Astrocyte (in vitro differentiated cells and primary cell): ENCODE measurements at regions not wholly inside any gene's neighbourhood (a gene's known extent, or its start where the extent isn't known, plus 50 kb on each side); places are given as distances from the start of the nearest gene placed in this dataset.

Experiments used
- DNase-seq: peaks from one replicate; pipeline ENCODE4 v3.0.0-alpha.2; 2010; ENCODE audit warnings: low read depth
- FAIRE-seq: peaks from 2 replicates; lab custom pipeline; 2011; peaks lifted over from hg19 to GRCh38; lab: Jason Lieb, UNC
- H2AFZ ChIP-seq: 2 replicates; pipeline ENCODE4 v1.6.0; 2012; ENCODE audit warnings: low read depth, low read length, inconsistent platforms
- H3K27ac ChIP-seq: 2 replicates; pipeline ENCODE4 v1.5.1; 2011; ENCODE audit warnings: low read depth, low read length, inconsistent platforms
- H3K27me3 ChIP-seq: 2 replicates; pipeline ENCODE4 v1.6.0; 2011; ENCODE audit warnings: low read length, inconsistent platforms; ENCODE audit not compliant: insufficient read depth
- H3K36me3 ChIP-seq: 2 replicates; pipeline ENCODE4 v1.5.1; 2011; ENCODE audit warnings: low read length, inconsistent platforms; ENCODE audit not compliant: insufficient read depth
- H3K4me1 ChIP-seq: 2 replicates; pipeline ENCODE4 v1.5.1; 2011; ENCODE audit warnings: low read length, inconsistent platforms; ENCODE audit not compliant: insufficient read depth
- H3K4me2 ChIP-seq: 2 replicates; pipeline ENCODE4 v1.6.0; 2012; ENCODE audit warnings: low read length, inconsistent platforms
- H3K4me3 ChIP-seq: 2 replicates; pipeline ENCODE4 v1.5.1; 2011; ENCODE audit warnings: low read depth, mild to moderate bottlenecking, low read length, inconsistent platforms; ENCODE audit not compliant: insufficient read depth
- H3K79me2 ChIP-seq: 2 replicates; pipeline ENCODE4 v1.6.0; 2012; ENCODE audit warnings: mild to moderate bottlenecking, low read length, inconsistent platforms; ENCODE audit not compliant: insufficient read depth
- H3K9ac ChIP-seq: 2 replicates; pipeline ENCODE4 v1.6.0; 2012; ENCODE audit warnings: mild to moderate bottlenecking, low read length, inconsistent platforms
- H3K9me3 ChIP-seq: 2 replicates; pipeline ENCODE4 v1.5.1; 2012; ENCODE audit warnings: low read depth, mild to moderate bottlenecking, low read length, inconsistent platforms; ENCODE audit not compliant: insufficient read depth
- H4K20me1 ChIP-seq: 2 replicates; pipeline ENCODE4 v1.6.0; 2012; ENCODE audit warnings: low read length, inconsistent platforms; ENCODE audit not compliant: insufficient read depth
- H3K27ac Mint-ChIP-seq: one replicate; pipeline ENCODE4 v1.8.0; 2021; ENCODE audit warnings: mild to moderate bottlenecking, mixed read lengths; ENCODE audit not compliant: unreplicated experiment
- H3K27me3 Mint-ChIP-seq: one replicate; pipeline ENCODE4 v1.8.0; 2021; ENCODE audit warnings: low read depth, mixed read lengths; ENCODE audit not compliant: unreplicated experiment
- H3K36me3 Mint-ChIP-seq: one replicate; pipeline ENCODE4 v1.8.0; 2021; ENCODE audit warnings: low read depth, mixed read lengths; ENCODE audit not compliant: unreplicated experiment
- H3K4me1 Mint-ChIP-seq: one replicate; pipeline ENCODE4 v1.8.0; 2021; ENCODE audit warnings: low read depth, mixed read lengths; ENCODE audit not compliant: unreplicated experiment
- H3K4me3 Mint-ChIP-seq: one replicate; pipeline ENCODE4 v1.8.0; 2021; ENCODE audit warnings: mild to moderate bottlenecking, moderate library complexity, mixed read lengths; ENCODE audit not compliant: unreplicated experiment
- H3K9me3 Mint-ChIP-seq: one replicate; pipeline ENCODE4 v1.8.0; 2021; ENCODE audit warnings: mild to moderate bottlenecking, mixed read lengths; ENCODE audit not compliant: unreplicated experiment
- EZH2 ChIP-seq: IDR thresholded peaks from 2 replicates; pipeline ENCODE4 v1.6.1; 2012; ENCODE audit warnings: mild to moderate bottlenecking, low read length, inconsistent platforms; ENCODE audit not compliant: insufficient read depth
- TF ChIP-seq, protein P1 (sequence below): IDR thresholded peaks from 2 replicates; pipeline ENCODE4 v1.5.1; 2011; ENCODE audit warnings: low read depth, mild to moderate bottlenecking, inconsistent platforms, low read length, moderate library complexity; ENCODE audit not compliant: insufficient read depth

DNA sequence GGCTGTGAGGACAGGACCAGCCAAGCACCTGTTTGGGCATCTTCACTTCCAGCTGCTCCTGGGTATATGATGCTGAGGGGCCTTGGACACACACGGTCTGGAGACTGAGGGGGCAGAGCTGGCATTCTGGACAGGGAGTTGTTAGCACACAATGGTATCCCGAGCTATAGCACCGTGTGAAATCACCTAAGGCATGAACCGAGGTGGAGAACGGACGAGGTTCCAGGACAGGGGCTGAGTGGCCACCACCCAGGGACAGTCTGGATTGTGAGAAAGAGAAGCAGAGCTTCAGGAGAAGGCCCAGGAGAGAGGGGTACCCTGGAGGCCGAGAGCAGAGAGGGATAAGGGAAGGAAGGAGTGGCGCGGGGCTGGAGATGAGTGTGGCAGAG is 571.8 kb downstream of the TCERG1L start:
- DNase-seq (no peak), FAIRE-seq (no peak)
- Histone ChIP-seq H3K4me2 (no peak overlapping the region), H3K27ac (no peak overlapping the region), H4K20me1 (no peaks in the 10 kb centered on the region), H2AFZ (no peak overlapping the region), H3K27me3 (no peaks in the 10 kb centered on the region), H3K9ac (no peak overlapping the region), H3K4me3 (no peak overlapping the region), H3K9me3 (peaks cover 25% of the 10 kb centered on the region), H3K36me3 (no peaks in the 10 kb centered on the region), H3K79me2 (no peaks in the 10 kb centered on the region), H3K4me1 (no peaks in the 10 kb centered on the region)
- no peaks in the 10 kb centered on the region for H3K4me1 Mint-ChIP-seq
- peaks cover 20% of the 10 kb centered on the region for H3K9me3 Mint-ChIP-seq
- no peaks in the 10 kb centered on the region for H3K36me3 Mint-ChIP-seq
- H3K27me3 Mint-ChIP-seq = peaks cover 15% of the 10 kb centered on the region
- no peak overlapping the region for H3K27ac Mint-ChIP-seq
- TF ChIP-seq EZH2 = no peak
- TF ChIP-seq, protein P1, sequence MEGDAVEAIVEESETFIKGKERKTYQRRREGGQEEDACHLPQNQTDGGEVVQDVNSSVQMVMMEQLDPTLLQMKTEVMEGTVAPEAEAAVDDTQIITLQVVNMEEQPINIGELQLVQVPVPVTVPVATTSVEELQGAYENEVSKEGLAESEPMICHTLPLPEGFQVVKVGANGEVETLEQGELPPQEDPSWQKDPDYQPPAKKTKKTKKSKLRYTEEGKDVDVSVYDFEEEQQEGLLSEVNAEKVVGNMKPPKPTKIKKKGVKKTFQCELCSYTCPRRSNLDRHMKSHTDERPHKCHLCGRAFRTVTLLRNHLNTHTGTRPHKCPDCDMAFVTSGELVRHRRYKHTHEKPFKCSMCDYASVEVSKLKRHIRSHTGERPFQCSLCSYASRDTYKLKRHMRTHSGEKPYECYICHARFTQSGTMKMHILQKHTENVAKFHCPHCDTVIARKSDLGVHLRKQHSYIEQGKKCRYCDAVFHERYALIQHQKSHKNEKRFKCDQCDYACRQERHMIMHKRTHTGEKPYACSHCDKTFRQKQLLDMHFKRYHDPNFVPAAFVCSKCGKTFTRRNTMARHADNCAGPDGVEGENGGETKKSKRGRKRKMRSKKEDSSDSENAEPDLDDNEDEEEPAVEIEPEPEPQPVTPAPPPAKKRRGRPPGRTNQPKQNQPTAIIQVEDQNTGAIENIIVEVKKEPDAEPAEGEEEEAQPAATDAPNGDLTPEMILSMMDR = no peak
- no peak overlapping the region for H3K4me3 Mint-ChIP-seq

DNA sequence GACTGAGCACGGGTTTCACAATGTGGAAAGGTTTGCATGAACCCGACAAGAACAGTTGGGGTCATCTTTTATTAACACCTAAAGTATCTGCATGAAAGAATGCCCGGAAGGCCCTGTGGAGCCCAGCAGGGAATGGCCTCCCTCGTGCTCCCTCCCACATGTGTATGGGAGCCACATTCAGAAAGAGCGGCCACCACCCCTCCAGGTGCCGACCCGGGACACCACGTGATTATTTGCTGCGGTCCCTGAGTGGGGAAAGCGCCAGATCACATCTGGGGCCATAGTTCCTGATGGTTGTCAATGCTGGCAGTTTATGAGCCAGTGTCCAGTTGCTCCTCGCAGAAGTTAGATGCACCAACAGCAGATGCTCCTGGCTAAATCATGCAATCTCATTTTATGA is 571.4 kb downstream of the TCERG1L start:
- Mint-ChIP-seq H3K4me1 (no peaks in the 10 kb centered on the region), H3K4me3 (no peak overlapping the region), H3K27ac (no peak overlapping the region), H3K27me3 (peaks cover 15% of the 10 kb centered on the region), H3K36me3 (no peaks in the 10 kb centered on the region), H3K9me3 (peaks cover 20% of the 10 kb centered on the region)
- DNase-seq (no peak), FAIRE-seq (no peak)
- TF ChIP-seq, protein P1 = no peak
- TF ChIP-seq EZH2 = no peak
- H3K27ac ChIP-seq = no peak overlapping the region
- H3K4me3 ChIP-seq = no peak overlapping the region
- H3K36me3 ChIP-seq = no peaks in the 10 kb centered on the region
- H3K79me2 ChIP-seq = no peaks in the 10 kb centered on the region
- H3K27me3 ChIP-seq = no peaks in the 10 kb centered on the region
- H4K20me1 ChIP-seq = no peaks in the 10 kb centered on the region
- H3K4me2 ChIP-seq = no peak overlapping the region
- no peaks in the 10 kb centered on the region for H3K4me1 ChIP-seq
- no peak overlapping the region for H2AFZ ChIP-seq
- no peak overlapping the region for H3K9ac ChIP-seq
- peaks cover 23% of the 10 kb centered on the region for H3K9me3 ChIP-seq

DNA sequence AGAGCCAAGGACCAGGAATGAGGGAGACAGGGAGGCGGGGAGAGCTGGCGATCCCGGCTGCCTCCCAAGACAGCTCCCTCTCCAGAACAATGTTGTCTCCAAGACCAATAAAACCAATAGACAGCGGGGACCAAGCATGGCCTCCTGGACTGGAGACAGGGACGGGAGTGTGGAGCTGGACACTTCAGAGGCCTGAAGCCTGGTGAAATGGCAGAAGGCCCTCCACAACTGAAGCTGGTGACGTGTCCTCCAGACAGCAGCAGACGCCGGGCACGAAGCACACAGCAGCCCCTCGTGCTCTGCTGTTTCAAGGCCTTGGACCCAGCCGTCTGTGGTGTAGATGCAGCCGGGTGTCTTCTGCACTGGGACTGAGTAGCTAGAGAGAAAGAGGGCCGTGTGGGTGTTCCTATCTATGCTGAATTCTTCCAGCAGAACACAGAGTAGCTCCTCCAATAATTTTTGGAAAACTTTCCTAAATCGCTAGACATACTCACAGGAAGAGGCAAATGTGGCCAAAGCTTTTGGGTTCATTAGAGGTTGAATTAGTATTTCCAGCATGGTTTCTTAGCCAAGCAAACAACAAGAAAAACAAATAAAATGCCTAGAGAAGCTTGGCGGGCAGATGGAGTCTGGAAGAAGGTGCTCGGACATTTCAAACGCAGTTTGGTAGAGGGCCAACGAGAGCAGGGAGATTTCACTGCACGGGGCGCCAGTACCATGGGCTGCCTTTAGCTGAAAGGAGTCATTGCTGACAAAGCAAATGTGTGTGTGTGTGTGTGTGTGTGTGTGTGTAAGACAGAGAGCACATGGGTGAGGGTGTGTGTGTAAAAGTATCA is 570.4 kb downstream of the TCERG1L start:
- no peak overlapping the region for H3K9ac ChIP-seq
- Mint-ChIP-seq H3K4me3 (no peak overlapping the region), H3K4me1 (no peaks in the 10 kb centered on the region), H3K27ac (no peak overlapping the region), H3K27me3 (peaks cover 13% of the 10 kb centered on the region), H3K9me3 (peaks cover 20% of the 10 kb centered on the region), H3K36me3 (no peaks in the 10 kb centered on the region)
- H4K20me1 ChIP-seq = no peaks in the 10 kb centered on the region
- no peak for TF ChIP-seq EZH2
- TF ChIP-seq, protein P1 = no peak
- H2AFZ ChIP-seq = no peak overlapping the region
- H3K36me3 ChIP-seq = no peaks in the 10 kb centered on the region
- no peak overlapping the region for H3K4me2 ChIP-seq
- no peak overlapping the region for H3K27ac ChIP-seq
- FAIRE-seq (no peak), DNase-seq (no peak)
- H3K9me3 ChIP-seq = peaks cover 17% of the 10 kb centered on the region
- no peaks in the 10 kb centered on the region for H3K79me2 ChIP-seq
- no peaks in the 10 kb centered on the region for H3K4me1 ChIP-seq
- H3K4me3 ChIP-seq = no peak overlapping the region
- no peaks in the 10 kb centered on the region for H3K27me3 ChIP-seq
